Epithelial cell of esophagus (primary cell): ENCODE measurements at regions not wholly inside any gene's neighbourhood (a gene's known extent, or its start where the extent isn't known, plus 50 kb on each side); places are given as distances from the start of the nearest gene placed in this dataset.

Source experiments
- DNase-seq: peaks from one replicate; pipeline ENCODE4 v3.0.0; 2010; ENCODE audit warnings: low read depth
- H3K4me3 ChIP-seq: 2 replicates; pipeline ENCODE4 v1.5.1; 2011; ENCODE audit warnings: mild to moderate bottlenecking, low read length, control low read depth
- TF ChIP-seq, protein P1 (sequence below): IDR thresholded peaks from 2 replicates; pipeline ENCODE4 v1.5.1; 2011; ENCODE audit warnings: low read depth, mild to moderate bottlenecking, low read length, control low read depth, inconsistent platforms; ENCODE audit not compliant: insufficient read depth; ENCODE audit errors: missing control alignments

DNA sequence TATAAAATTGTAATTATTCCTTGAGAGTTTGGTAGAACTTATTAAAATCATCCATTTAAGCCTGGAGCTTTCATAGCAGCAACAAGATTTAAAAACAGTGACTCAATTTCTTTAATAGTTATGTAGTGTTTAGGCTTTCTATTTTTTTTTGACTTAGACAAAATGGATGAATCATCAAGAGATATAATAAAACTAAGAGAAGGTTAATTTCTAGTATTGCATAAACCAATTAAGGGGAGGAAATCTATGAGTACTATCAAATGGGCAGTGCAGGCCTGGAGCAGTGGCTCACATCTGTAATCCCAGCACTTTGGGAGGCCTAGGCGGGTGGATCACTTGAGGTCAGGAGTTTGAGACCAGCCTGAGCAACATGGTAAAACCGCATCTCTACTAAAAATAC lies 416.3 kb upstream of the USP24 start:
- no peak overlapping the region for H3K4me3 ChIP-seq
- DNase-seq = no peak
- TF ChIP-seq, protein P1, sequence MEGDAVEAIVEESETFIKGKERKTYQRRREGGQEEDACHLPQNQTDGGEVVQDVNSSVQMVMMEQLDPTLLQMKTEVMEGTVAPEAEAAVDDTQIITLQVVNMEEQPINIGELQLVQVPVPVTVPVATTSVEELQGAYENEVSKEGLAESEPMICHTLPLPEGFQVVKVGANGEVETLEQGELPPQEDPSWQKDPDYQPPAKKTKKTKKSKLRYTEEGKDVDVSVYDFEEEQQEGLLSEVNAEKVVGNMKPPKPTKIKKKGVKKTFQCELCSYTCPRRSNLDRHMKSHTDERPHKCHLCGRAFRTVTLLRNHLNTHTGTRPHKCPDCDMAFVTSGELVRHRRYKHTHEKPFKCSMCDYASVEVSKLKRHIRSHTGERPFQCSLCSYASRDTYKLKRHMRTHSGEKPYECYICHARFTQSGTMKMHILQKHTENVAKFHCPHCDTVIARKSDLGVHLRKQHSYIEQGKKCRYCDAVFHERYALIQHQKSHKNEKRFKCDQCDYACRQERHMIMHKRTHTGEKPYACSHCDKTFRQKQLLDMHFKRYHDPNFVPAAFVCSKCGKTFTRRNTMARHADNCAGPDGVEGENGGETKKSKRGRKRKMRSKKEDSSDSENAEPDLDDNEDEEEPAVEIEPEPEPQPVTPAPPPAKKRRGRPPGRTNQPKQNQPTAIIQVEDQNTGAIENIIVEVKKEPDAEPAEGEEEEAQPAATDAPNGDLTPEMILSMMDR = no peak

DNA sequence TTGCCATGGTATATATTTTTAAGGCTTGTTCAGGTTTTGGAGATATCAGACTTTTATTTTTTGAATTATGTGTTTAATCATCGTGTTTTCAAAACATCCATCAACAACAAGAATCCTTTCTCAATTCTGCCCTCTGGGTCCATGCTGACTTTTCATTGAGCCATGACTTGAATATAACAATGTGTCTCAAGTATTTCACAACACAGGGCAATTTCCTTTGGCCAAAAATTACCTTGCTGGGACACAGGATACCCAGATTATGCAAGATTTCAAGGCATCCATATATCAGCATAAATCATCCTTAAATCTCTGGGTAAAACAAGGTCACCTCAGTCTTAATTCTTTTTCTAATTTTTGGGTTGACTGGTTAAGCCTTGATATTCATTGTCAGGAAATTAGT lies 411.2 kb upstream of the USP24 start:
- DNase-seq = peak; percentile 35

DNA sequence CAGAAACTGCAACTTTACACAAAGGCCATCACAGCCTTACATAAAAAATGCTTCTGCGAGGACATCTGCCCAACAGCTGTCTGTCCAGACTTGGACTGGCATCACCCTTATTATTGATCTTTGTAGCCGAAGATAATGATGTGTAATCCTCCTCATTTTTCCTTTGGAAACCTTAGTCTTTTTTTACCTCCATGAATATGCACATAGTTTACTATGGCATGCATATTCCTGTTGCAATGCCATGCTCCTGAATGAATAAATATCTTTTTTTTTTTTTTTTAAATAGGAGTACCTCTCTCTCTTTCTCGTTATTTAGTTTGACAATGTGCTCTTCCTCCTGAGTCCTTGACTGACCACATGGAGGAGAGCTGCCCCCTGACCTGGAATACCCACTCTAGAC lies 409.6 kb upstream of the USP24 start:
- no peak for DNase-seq
- TF ChIP-seq, protein P1 = no peak
- H3K4me3 ChIP-seq = no peak overlapping the region

More for the DNA sequence above, 411.2 kb upstream of the USP24 start:
- no peak overlapping the region for H3K4me3 ChIP-seq
- TF ChIP-seq, protein P1 = no peak

DNA sequence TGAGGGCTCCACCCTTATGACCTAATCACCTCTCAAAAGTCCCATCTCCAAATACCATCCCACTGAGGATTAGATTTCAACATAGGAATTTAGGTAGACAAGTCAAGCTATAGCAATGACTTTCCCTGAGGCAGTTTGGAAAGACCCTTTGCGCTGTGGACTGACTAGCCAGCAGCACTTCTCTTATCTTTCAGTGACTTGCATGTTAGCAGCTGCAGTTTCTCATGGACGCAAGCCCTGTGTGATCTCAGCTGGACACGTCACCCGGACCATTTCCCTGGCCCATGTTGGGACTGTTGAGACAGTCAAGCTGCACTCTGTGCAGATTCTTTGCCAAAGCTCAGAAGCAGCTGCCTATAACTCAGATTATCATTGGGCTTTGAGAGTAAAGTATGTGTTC lies 408.1 kb upstream of the USP24 start:
- no peak for DNase-seq
- TF ChIP-seq, protein P1 = no peak
- no peak overlapping the region for H3K4me3 ChIP-seq

DNA sequence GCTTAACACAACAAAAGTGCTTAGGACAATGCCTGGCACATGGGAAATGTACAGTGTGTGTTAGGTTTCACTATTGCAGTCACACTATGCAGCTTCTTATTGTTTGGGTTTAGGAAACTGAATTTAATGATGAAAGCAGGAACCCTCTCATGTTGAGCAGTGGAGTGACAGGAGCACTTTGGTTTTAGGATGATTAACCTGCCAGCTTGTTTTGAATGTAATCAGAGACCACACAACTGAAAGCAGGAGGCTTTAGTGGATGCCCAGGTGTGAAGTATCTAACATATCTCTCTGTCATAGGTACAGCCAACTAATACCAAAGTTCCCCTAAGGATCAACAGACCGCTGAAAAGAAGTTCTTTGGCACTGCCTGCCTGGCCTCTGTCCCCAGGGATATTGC lies 406.9 kb upstream of the USP24 start:
- TF ChIP-seq, protein P1 = no peak
- DNase-seq = no peak
- H3K4me3 ChIP-seq = no peak overlapping the region

DNA sequence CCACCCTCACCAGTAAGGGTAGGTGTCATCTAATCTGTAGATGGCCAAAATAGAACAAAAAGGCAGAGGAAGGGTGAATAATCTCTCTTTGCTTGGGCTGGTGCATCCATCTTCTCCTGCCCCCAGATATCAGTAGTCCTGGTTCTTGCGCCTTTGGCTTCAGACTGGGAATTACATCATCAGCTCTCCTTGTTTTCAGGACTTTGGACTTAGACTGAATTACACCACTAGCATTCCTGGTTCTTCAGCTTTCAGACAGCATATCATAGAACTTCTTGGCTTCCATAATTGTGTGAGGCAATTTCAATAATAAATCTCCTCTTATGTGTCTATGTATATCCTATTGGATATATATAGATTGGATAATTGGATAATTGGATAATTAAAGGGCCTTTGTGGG lies 403.0 kb upstream of the USP24 start:
- no peak for DNase-seq
- H3K4me3 ChIP-seq = no peak overlapping the region
- TF ChIP-seq, protein P1 = no peak

DNA sequence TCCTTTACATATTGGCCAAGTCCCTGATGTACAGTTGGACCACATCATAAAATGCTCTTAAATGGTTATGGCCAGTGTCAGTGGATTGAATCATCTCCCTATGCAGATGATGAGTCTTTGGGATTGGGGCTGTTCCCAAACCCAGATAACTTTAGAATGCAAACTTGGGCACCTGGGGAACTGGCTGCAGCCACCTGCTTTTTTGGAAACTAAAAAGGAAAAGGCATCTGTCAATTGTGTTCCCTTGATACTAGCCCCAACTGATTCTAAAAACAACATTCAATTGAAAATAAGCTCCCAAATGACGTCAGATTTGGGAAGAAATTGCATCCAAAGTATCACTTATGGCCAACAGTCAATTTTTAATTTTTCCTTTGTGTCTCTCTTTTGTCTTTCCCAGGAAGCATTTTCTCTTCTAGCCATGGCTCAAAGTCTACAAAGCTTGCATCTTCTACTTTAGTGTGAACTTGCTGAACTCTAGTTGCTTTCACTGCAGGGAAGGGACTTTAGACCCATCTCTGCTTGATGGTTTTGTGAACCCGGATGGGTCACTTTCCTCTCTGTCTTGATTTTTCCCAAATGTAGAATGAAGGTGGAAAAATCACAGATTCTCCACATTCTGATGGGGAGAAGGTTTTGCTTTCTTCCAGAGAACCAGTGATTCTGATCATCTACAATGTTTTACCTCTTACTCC lies 402.3 kb upstream of the USP24 start:
- TF ChIP-seq, protein P1 = no peak
- DNase-seq = no peak

More for the DNA sequence above, 402.3 kb upstream of the USP24 start:
- H3K4me3 ChIP-seq = no peak overlapping the region
